ENCODE measurements at regions not wholly inside any gene's neighbourhood (a gene's known extent, or its start where the extent isn't known, plus 50 kb on each side); places are given as distances from the start of the nearest gene placed in this dataset.

- TF ChIP-seq, protein P1, sequence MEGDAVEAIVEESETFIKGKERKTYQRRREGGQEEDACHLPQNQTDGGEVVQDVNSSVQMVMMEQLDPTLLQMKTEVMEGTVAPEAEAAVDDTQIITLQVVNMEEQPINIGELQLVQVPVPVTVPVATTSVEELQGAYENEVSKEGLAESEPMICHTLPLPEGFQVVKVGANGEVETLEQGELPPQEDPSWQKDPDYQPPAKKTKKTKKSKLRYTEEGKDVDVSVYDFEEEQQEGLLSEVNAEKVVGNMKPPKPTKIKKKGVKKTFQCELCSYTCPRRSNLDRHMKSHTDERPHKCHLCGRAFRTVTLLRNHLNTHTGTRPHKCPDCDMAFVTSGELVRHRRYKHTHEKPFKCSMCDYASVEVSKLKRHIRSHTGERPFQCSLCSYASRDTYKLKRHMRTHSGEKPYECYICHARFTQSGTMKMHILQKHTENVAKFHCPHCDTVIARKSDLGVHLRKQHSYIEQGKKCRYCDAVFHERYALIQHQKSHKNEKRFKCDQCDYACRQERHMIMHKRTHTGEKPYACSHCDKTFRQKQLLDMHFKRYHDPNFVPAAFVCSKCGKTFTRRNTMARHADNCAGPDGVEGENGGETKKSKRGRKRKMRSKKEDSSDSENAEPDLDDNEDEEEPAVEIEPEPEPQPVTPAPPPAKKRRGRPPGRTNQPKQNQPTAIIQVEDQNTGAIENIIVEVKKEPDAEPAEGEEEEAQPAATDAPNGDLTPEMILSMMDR (IDR thresholded peaks at IDR 0.05) = no peak
- TF ChIP-seq POLR2AphosphoS5 (IDR thresholded peaks at IDR 0.05; ENCODE audit: insufficient read depth in 1 of 2, low read depth in 1 of 2) = no peak
Observed at GRCh38 chr1:207259391-207259790, 62.1 kb upstream of the CD55 start.

All from vagina (tissue), 2 donors.